ENCODE measurements at regions not wholly inside any gene's neighbourhood (a gene's known extent, or its start where the extent isn't known, plus 50 kb on each side); places are given as distances from the start of the nearest gene placed in this dataset.
A peak's percentile ranks its signal among the peaks of the same experiment; 100 is the strongest.
"Not testable (repeated sequence)": the region's sequence is repeated elsewhere in the genome, so short reads cannot be mapped to it uniquely, and the experiment has no call there.

- Histone ChIP-seq H3K27ac (no peak overlapping the region), H2AFZ (no peak overlapping the region), H3F3A (ENCODE audit: insufficient read depth, low read depth) (no peaks in the 10 kb centered on the region), H3K4me3 (no peak overlapping the region), H3K9me2 (ENCODE audit: insufficient read depth) (no peaks in the 10 kb centered on the region), H3K9me3 (ENCODE audit: insufficient read depth, low read depth) (no peaks in the 10 kb centered on the region), H3K36me3 (ENCODE audit: low read depth) (no peaks in the 10 kb centered on the region), H3K4me2 (no peak overlapping the region), H4K20me1 (ENCODE audit: insufficient read depth) (no peaks in the 10 kb centered on the region), H3K27me3 (ENCODE audit: insufficient read depth, low read depth) (no peaks in the 10 kb centered on the region), H3K79me2 (ENCODE audit: low read depth) (no peaks in the 10 kb centered on the region), H3K4me1 (replicated peaks; ENCODE audit: insufficient read depth) (peaks cover 10% of the 10 kb centered on the region)
- DNase-seq, result no peak
- BruUV-seq (replicated peaks), result no TSS peak
- intact Hi-C loops (cut with micrococcal nuclease; ENCODE audit: unreplicated experiment), result no loop called here
- TF ChIP-seq EZH2 (IDR thresholded peaks at IDR 0.05; ENCODE audit: low read depth) (no peak), CTCF (conservative IDR thresholded peaks at IDR 0.05) (no peak)
- ChIA-PET CTCF (no interaction called here), POLR2A (ENCODE audit: unreplicated experiment) (no interaction called here)
Measured at GRCh38 chr2:138066139-138066806, 102.0 kb downstream of the HNMT start.

- no peaks in the 10 kb centered on the region for H4K20me1 ChIP-seq (ENCODE audit: insufficient read depth)
- H3K27ac ChIP-seq, result no peak overlapping the region
- no peaks in the 10 kb centered on the region for H3K27me3 ChIP-seq (ENCODE audit: insufficient read depth, low read depth)
- intact Hi-C loops (cut with micrococcal nuclease; ENCODE audit: unreplicated experiment), result no loop called here
- H3K4me2 ChIP-seq, result no peak overlapping the region
- no peaks in the 10 kb centered on the region for H3K79me2 ChIP-seq (ENCODE audit: low read depth)
- no peaks in the 10 kb centered on the region for H3K9me2 ChIP-seq (ENCODE audit: insufficient read depth)
- no TSS peak for BruUV-seq (replicated peaks)
- no peaks in the 10 kb centered on the region for H3K36me3 ChIP-seq (ENCODE audit: low read depth)
- H3K9me3 ChIP-seq (ENCODE audit: insufficient read depth, low read depth), result no peaks in the 10 kb centered on the region
- ChIA-PET POLR2A (ENCODE audit: unreplicated experiment) (no interaction called here), CTCF (no interaction called here)
- H2AFZ ChIP-seq, result no peak overlapping the region
- TF ChIP-seq CTCF (conservative IDR thresholded peaks at IDR 0.05) (no peak), EZH2 (IDR thresholded peaks at IDR 0.05; ENCODE audit: low read depth) (no peak)
- H3F3A ChIP-seq (ENCODE audit: insufficient read depth, low read depth), result peaks cover 2% of the 10 kb centered on the region
- peaks cover 16% of the 10 kb centered on the region for H3K4me1 ChIP-seq (replicated peaks; ENCODE audit: insufficient read depth)
- no peak for DNase-seq
- H3K4me3 ChIP-seq, result no peak overlapping the region
Measured at GRCh38 chr2:138066841-138067240, 102.6 kb downstream of the HNMT start.

GRCh38 chr2:138068669-138069068 is 104.4 kb downstream of the HNMT start:
- DNase-seq; CTCF ChIA-PET; H3K9me2 ChIP-seq (ENCODE audit: insufficient read depth); H3K4me2 ChIP-seq; H3K79me2 ChIP-seq (ENCODE audit: low read depth); H4K20me1 ChIP-seq (ENCODE audit: insufficient read depth); H3K27ac ChIP-seq; H3K36me3 ChIP-seq (ENCODE audit: low read depth); intact Hi-C loops (cut with micrococcal nuclease; ENCODE audit: unreplicated experiment); H3K9me3 ChIP-seq (ENCODE audit: insufficient read depth, low read depth); H3K4me3 ChIP-seq; BruUV-seq (replicated peaks); H2AFZ ChIP-seq; H3K27me3 ChIP-seq (ENCODE audit: insufficient read depth, low read depth); POLR2A ChIA-PET (ENCODE audit: unreplicated experiment): not testable (repeated sequence)
- Histone ChIP-seq H3F3A (ENCODE audit: insufficient read depth, low read depth) (peaks cover 16% of the 10 kb centered on the region), H3K4me1 (replicated peaks; ENCODE audit: insufficient read depth) (peaks cover 28% of the 10 kb centered on the region)

GRCh38 chr2:138071042-138071719 is 106.9 kb downstream of the HNMT start:
- H3K79me2 ChIP-seq (ENCODE audit: low read depth); H3K27ac ChIP-seq; BruUV-seq (replicated peaks); CTCF ChIA-PET; H3K27me3 ChIP-seq (ENCODE audit: insufficient read depth, low read depth); H2AFZ ChIP-seq; H3K4me3 ChIP-seq; H3K9me3 ChIP-seq (ENCODE audit: insufficient read depth, low read depth); H3K36me3 ChIP-seq (ENCODE audit: low read depth); H3K9me2 ChIP-seq (ENCODE audit: insufficient read depth); POLR2A ChIA-PET (ENCODE audit: unreplicated experiment); H4K20me1 ChIP-seq (ENCODE audit: insufficient read depth): not testable (repeated sequence)
- Histone ChIP-seq H3F3A (ENCODE audit: insufficient read depth, low read depth) (peaks cover 16% of the 10 kb centered on the region), H3K4me1 (replicated peaks; ENCODE audit: insufficient read depth) (peaks cover 28% of the 10 kb centered on the region), H3K4me2 (peak overlapping the region; percentile 66)
- intact Hi-C loops (cut with micrococcal nuclease; ENCODE audit: unreplicated experiment), result loop anchor here (5.0 kb wide), 1 partner anchor 144 kb away; no protein-coding TSS in a partner anchor
- peak in 1 of 2 experiments; percentile 41 for DNase-seq
